Loucy (cell line): ENCODE measurements at regions not wholly inside any gene's neighbourhood (a gene's known extent, or its start where the extent isn't known, plus 50 kb on each side); places are given as distances from the start of the nearest gene placed in this dataset.

Experiments used
- EZH2phosphoT487 ChIP-seq: fragments of 200-600 bp; IDR thresholded peaks from 2 replicates; pipeline ENCODE4 v1.6.1; 2018; ENCODE audit warnings: antibody characterized with exemption, mild to moderate bottlenecking, moderate library complexity, borderline replicate concordance
- TF ChIP-seq, protein P1 (sequence below): fragments of 200-600 bp; sonication (generic); conservative IDR thresholded peaks from 2 replicates; pipeline ENCODE4 v1.5.1; 2014; ENCODE audit warnings: mild to moderate bottlenecking, antibody characterized with exemption, low read length

DNA sequence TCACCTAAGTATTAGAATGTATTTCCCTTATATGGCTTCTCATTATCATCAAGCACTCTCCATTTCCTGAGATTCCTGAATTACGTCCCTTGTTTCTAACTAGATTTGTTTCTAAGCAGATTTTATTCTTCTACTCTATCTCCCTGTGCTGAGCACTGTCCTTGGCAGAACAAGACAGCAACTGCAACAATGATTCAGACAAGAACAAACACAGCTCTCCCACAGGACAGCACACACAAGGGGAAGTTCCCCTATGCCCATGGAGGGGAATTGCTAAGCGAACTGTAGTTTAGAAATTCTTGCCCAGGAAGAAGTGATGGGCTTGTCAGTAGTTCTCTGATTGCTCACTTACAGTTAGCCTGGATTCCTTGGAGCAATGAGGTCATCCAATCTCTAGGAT, 759.9 kb downstream of the DTWD2 start:
- TF ChIP-seq, protein P1, sequence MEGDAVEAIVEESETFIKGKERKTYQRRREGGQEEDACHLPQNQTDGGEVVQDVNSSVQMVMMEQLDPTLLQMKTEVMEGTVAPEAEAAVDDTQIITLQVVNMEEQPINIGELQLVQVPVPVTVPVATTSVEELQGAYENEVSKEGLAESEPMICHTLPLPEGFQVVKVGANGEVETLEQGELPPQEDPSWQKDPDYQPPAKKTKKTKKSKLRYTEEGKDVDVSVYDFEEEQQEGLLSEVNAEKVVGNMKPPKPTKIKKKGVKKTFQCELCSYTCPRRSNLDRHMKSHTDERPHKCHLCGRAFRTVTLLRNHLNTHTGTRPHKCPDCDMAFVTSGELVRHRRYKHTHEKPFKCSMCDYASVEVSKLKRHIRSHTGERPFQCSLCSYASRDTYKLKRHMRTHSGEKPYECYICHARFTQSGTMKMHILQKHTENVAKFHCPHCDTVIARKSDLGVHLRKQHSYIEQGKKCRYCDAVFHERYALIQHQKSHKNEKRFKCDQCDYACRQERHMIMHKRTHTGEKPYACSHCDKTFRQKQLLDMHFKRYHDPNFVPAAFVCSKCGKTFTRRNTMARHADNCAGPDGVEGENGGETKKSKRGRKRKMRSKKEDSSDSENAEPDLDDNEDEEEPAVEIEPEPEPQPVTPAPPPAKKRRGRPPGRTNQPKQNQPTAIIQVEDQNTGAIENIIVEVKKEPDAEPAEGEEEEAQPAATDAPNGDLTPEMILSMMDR: no peak
- TF ChIP-seq EZH2phosphoT487: no peak
